Keratinocyte (primary cell): ENCODE measurements at regions not wholly inside any gene's neighbourhood (a gene's known extent, or its start where the extent isn't known, plus 50 kb on each side); places are given as distances from the start of the nearest gene placed in this dataset.

Experiments used
- DNase-seq: peaks from one replicate; pipeline ENCODE4 v3.0.0-alpha.2; 2011; ENCODE audit warnings: low read depth, missing footprints, low spot score
- FAIRE-seq: peaks from 2 replicates; lab custom pipeline; 2011; peaks lifted over from hg19 to GRCh38; lab: Jason Lieb, UNC
- H2AFZ ChIP-seq: 2 replicates; pipeline ENCODE4 v1.6.0; 2012; ENCODE audit warnings: low read length, control low read depth, inconsistent platforms; ENCODE audit not compliant: control insufficient read depth
- H3K27ac ChIP-seq: 2 replicates; pipeline ENCODE4 v1.5.1; 2011; ENCODE audit warnings: low read length; ENCODE audit not compliant: control insufficient read depth, insufficient read depth
- H3K27me3 ChIP-seq: 3 replicates; pipeline ENCODE4 v1.6.0; 2011; ENCODE audit warnings: low read length; ENCODE audit not compliant: control insufficient read depth, insufficient read depth; ENCODE audit errors: extremely low read depth
- H3K36me3 ChIP-seq, 2 experiments: 2 replicates in 1 of 2; 3 replicates in 1 of 2; pipeline ENCODE4 v1.5.1; 2011; ENCODE audit warnings: low read length in 2 of 2, mild to moderate bottlenecking in 1 of 2; ENCODE audit not compliant: control insufficient read depth in 2 of 2, insufficient read depth in 2 of 2; ENCODE audit errors: extremely low read depth in 1 of 2
- H3K4me1 ChIP-seq: 3 replicates; pipeline ENCODE4 v1.5.1; 2011; ENCODE audit warnings: low read length; ENCODE audit not compliant: control insufficient read depth, insufficient read depth; ENCODE audit errors: extremely low read depth
- H3K4me2 ChIP-seq: 3 replicates; pipeline ENCODE4 v1.6.0; 2011; ENCODE audit warnings: low read depth, low read length; ENCODE audit not compliant: control insufficient read depth, insufficient read depth; ENCODE audit errors: extremely low read depth
- H3K4me3 ChIP-seq, 3 experiments: fragments of 200-600 bp in 1 of 3; sonication (generic) in 1 of 3; 2 replicates in 2 of 3; 3 replicates in 1 of 3; pipeline ENCODE4 v1.5.1; 2011 to 2016; ENCODE audit warnings: low read length in 3 of 3, mild to moderate bottlenecking in 3 of 3, control low read depth in 2 of 3, inconsistent platforms in 1 of 3, low read depth in 1 of 3, mixed read lengths in 1 of 3, mixed run types in 1 of 3, moderate library complexity in 1 of 3; ENCODE audit not compliant: control insufficient read depth in 2 of 3, insufficient read depth in 2 of 3; ENCODE audit errors: extremely low read depth in 1 of 3
- H3K79me2 ChIP-seq: 2 replicates; pipeline ENCODE4 v1.6.0; 2012; ENCODE audit warnings: low read length; ENCODE audit not compliant: control insufficient read depth, insufficient read depth
- H3K9ac ChIP-seq: 3 replicates; pipeline ENCODE4 v1.6.0; 2011; ENCODE audit warnings: low read length; ENCODE audit not compliant: control insufficient read depth, insufficient read depth; ENCODE audit errors: extremely low read depth
- H3K9me1 ChIP-seq: 3 replicates; pipeline ENCODE4 v1.6.0; 2011; ENCODE audit warnings: low read length; ENCODE audit not compliant: control insufficient read depth, insufficient read depth; ENCODE audit errors: extremely low read depth
- H3K9me3 ChIP-seq: 2 replicates; pipeline ENCODE4 v1.5.1; 2012; ENCODE audit warnings: low read depth, low read length; ENCODE audit not compliant: control insufficient read depth
- H4K20me1 ChIP-seq: 3 replicates; pipeline ENCODE4 v1.6.0; 2011; ENCODE audit warnings: low read length; ENCODE audit not compliant: control insufficient read depth, insufficient read depth; ENCODE audit errors: extremely low read depth
- EZH2 ChIP-seq: IDR thresholded peaks from one replicate; pipeline ENCODE4 v1.6.1; 2012; ENCODE audit warnings: inconsistent platforms, mild to moderate bottlenecking, low read length, moderate library complexity
- dilution Hi-C: fragments of 300-500 bp; cut with MboI; formaldehyde crosslinking; loops from one replicate; pipeline ENCODE4 v1.7.0; 2020; ENCODE audit warnings: low sequenced_read_pairs; ENCODE audit not compliant: extremely low pct_ligation_motif_present
- TF ChIP-seq, protein P1 (sequence below), 3 experiments: IDR thresholded peaks in 1 of 3; conservative IDR thresholded peaks in 1 of 3; optimal IDR thresholded peaks in 1 of 3; 2 replicates in 2 of 3; 3 replicates in 1 of 3; pipeline versions ENCODE3 to v1.5.1; 2011; ENCODE audit warnings: low read length in 3 of 3, mild to moderate bottlenecking in 3 of 3, moderate library complexity in 2 of 3, control low read depth in 1 of 3, inconsistent platforms in 1 of 3; ENCODE audit not compliant: insufficient read depth in 2 of 3; ENCODE audit errors: extremely low read depth in 1 of 3

DNA sequence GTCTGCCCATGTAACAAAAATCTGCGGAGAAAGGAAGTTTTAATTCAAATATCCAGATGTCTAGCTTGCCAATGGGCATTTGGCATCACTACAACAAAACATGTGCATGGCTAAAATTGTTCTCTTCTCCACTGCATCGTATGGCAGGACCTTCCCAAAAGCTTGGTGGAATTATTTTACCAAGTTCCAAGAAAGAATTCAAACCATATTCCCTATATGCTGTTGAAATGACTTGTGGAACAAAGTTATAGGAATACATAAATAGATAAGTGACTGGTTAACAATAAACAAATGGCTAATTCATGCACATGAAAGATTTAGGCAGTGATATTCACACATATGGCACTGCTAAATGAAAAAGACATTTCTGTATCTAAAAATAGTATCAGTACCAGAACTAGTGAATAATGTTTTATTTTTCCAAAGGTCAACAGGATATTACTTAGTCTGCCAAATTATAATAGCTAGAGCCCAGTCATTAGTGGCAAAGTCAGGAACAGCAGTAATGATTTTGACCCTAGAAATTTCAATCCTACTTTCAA, 425.4 kb upstream of the VRK2 start:
- Histone ChIP-seq H3K4me2 (no peak overlapping the region), H3K27ac (no peak overlapping the region), H3K4me1 (no peaks in the 10 kb centered on the region), H3K79me2 (no peaks in the 10 kb centered on the region), H3K27me3 (no peaks in the 10 kb centered on the region), H2AFZ (no peak overlapping the region), H3K9me1 (no peaks in the 10 kb centered on the region), H3K4me3 (no peak overlapping the region), H3K9me3 (no peaks in the 10 kb centered on the region), H3K9ac (no peak overlapping the region), H4K20me1 (no peaks in the 10 kb centered on the region), H3K36me3 (no peaks in the 10 kb centered on the region)
- no peak for FAIRE-seq
- TF ChIP-seq, protein P1, sequence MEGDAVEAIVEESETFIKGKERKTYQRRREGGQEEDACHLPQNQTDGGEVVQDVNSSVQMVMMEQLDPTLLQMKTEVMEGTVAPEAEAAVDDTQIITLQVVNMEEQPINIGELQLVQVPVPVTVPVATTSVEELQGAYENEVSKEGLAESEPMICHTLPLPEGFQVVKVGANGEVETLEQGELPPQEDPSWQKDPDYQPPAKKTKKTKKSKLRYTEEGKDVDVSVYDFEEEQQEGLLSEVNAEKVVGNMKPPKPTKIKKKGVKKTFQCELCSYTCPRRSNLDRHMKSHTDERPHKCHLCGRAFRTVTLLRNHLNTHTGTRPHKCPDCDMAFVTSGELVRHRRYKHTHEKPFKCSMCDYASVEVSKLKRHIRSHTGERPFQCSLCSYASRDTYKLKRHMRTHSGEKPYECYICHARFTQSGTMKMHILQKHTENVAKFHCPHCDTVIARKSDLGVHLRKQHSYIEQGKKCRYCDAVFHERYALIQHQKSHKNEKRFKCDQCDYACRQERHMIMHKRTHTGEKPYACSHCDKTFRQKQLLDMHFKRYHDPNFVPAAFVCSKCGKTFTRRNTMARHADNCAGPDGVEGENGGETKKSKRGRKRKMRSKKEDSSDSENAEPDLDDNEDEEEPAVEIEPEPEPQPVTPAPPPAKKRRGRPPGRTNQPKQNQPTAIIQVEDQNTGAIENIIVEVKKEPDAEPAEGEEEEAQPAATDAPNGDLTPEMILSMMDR (optimal IDR thresholded peaks at IDR 0.05 in 1 of 3, IDR thresholded peaks at IDR 0.05 in 1 of 3, conservative IDR thresholded peaks at IDR 0.05 in 1 of 3; ENCODE audit: extremely low read depth in 1 of 3, insufficient read depth in 2 of 3, low read length in 3 of 3) = no peak
- TF ChIP-seq EZH2 = no peak
- dilution Hi-C loops = no loop called here
- no peak for DNase-seq

DNA sequence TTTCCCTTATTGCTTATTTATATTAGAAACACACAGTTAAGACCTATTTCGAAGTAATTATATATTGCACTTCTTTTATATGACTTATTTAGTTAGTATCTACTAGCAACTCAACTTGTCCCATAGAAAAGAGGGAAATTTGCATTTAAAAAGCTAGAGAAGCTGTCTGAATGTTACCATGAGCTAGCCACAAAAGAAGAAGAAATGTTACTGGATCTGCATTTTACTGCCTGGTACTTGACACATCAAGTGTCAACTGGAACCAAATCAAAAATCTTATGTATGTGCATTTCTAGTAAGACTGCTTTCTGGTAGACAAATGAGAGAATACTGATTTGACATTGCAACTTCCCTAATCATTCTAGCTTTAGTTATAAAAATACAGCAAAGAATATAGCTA, 424.6 kb upstream of the VRK2 start:
- dilution Hi-C loops = no loop called here
- H3K27me3 ChIP-seq = no peaks in the 10 kb centered on the region

More for the DNA sequence above, 424.6 kb upstream of the VRK2 start:
- TF ChIP-seq, protein P1 (optimal IDR thresholded peaks at IDR 0.05 in 1 of 3, IDR thresholded peaks at IDR 0.05 in 1 of 3, conservative IDR thresholded peaks at IDR 0.05 in 1 of 3; ENCODE audit: extremely low read depth in 1 of 3, insufficient read depth in 2 of 3, low read length in 3 of 3) = no peak
- TF ChIP-seq EZH2 = no peak
- DNase-seq (no peak), FAIRE-seq (no peak)
- Histone ChIP-seq H3K9me1 (no peaks in the 10 kb centered on the region), H3K4me3 (no peak overlapping the region), H3K4me2 (no peak overlapping the region), H3K9me3 (no peaks in the 10 kb centered on the region), H3K9ac (no peak overlapping the region), H3K4me1 (no peaks in the 10 kb centered on the region), H3K79me2 (no peaks in the 10 kb centered on the region), H2AFZ (no peak overlapping the region), H3K27ac (no peak overlapping the region), H4K20me1 (no peaks in the 10 kb centered on the region), H3K36me3 (no peaks in the 10 kb centered on the region)
